HepG2 (cell line): ENCODE measurements at regions not wholly inside any gene's neighbourhood (a gene's known extent, or its start where the extent isn't known, plus 50 kb on each side); places are given as distances from the start of the nearest gene placed in this dataset.
"Not testable (repeated sequence)": the region's sequence is repeated elsewhere in the genome, so short reads cannot be mapped to it uniquely, and the experiment has no call there.

ENCODE experiments used
- ATAC-seq: fragments of 200-7000 bp; cut with Tn5 transposase; 3 replicates; pipeline ENCODE4 v1.9.1; 2020; ENCODE audit warnings: mild to moderate bottlenecking, moderate library complexity
- BruUV-seq: library from RNA; stranded (reverse); fragments of 400-500 nt; replicated peaks from 2 replicates; lab custom pipeline; 2021; lab: Mats Ljungman, UMichigan
- CTCF ChIA-PET: fragments of 300-600 bp; formaldehyde crosslinking; extraction: SDS; loops from one replicate; lab custom pipeline; 2021; ENCODE audit warnings: low total read pairs, inconsistent platforms, low intra/inter-chr PET ratio; lab: Yijun Ruan, JAX
- POLR2A ChIA-PET: fragments of 350-600 bp; sonication (Branson Sonifier 250); formaldehyde crosslinking; loops from one replicate; lab custom pipeline; 2020; ENCODE audit warnings: antibody characterized with exemption, inconsistent platforms; lab: Yijun Ruan, JAX
- DNase-seq: peaks from one replicate; pipeline ENCODE4 v3.0.0-alpha.2; 2015; ENCODE audit warnings: low spot score
- FAIRE-seq: peaks from 3 replicates; lab custom pipeline; 2011; peaks lifted over from hg19 to GRCh38; lab: Jason Lieb, UNC
- H2AFZ ChIP-seq: one replicate; pipeline ENCODE4 v1.6.1; 2011; ENCODE audit warnings: low read length, inconsistent platforms
- H3K27ac ChIP-seq: fragments of 300-600 bp; 3 replicates; pipeline ENCODE4 v1.8.0; 2011; ENCODE audit warnings: mixed run types, mild to moderate bottlenecking, mixed read lengths, low read length, inconsistent platforms; ENCODE audit not compliant: insufficient read depth; ENCODE audit errors: extremely low read length
- H3K27me3 ChIP-seq, 2 experiments: fragments of 200-600 bp in 1 of 2; 2 replicates in 1 of 2; 3 replicates in 1 of 2; pipeline versions ENCODE4 v1.6.0 to v1.8.0; 2011; ENCODE audit warnings: low read length in 2 of 2, mild to moderate bottlenecking in 2 of 2, moderate library complexity in 2 of 2, inconsistent platforms in 1 of 2; ENCODE audit not compliant: insufficient read depth in 2 of 2, control insufficient read depth in 1 of 2
- H3K36me3 ChIP-seq, 2 experiments: fragments of 200-600 bp in 1 of 2; replicated peaks in 1 of 2; 2 replicates in 1 of 2; 3 replicates in 1 of 2; pipeline versions ENCODE4 v1.5.1 to v1.8.0; 2011; ENCODE audit warnings: low read length in 2 of 2, inconsistent platforms in 1 of 2; ENCODE audit not compliant: insufficient read depth in 2 of 2, control insufficient read depth in 1 of 2
- H3K4me1 ChIP-seq: 2 replicates; pipeline ENCODE4 v1.5.1; 2012; ENCODE audit warnings: low read length, inconsistent platforms; ENCODE audit not compliant: insufficient read depth
- H3K4me2 ChIP-seq: 2 replicates; pipeline ENCODE4 v1.6.0; 2011; ENCODE audit warnings: low read depth, low read length, inconsistent platforms
- H3K4me3 ChIP-seq, 3 experiments: fragments of 200-600 bp in 1 of 3; sonication (generic), shearing (Covaris generic) in 1 of 3; replicated peaks in 1 of 3; 2 replicates each; pipeline ENCODE4 v1.5.1; 2011 to 2016; ENCODE audit warnings: low read length in 3 of 3, inconsistent platforms in 2 of 3, low read depth in 2 of 3, mild to moderate bottlenecking in 2 of 3, control low read depth in 1 of 3, mixed read lengths in 1 of 3; ENCODE audit not compliant: insufficient read depth in 1 of 3
- H3K79me2 ChIP-seq: one replicate; pipeline ENCODE4 v1.6.1; 2011; ENCODE audit warnings: low read length, inconsistent platforms; ENCODE audit not compliant: insufficient read depth
- H3K9ac ChIP-seq: 2 replicates; pipeline ENCODE4 v1.6.0; 2011; ENCODE audit warnings: mild to moderate bottlenecking, low read depth, low read length, inconsistent platforms; ENCODE audit not compliant: insufficient read depth
- H3K9me3 ChIP-seq: 2 replicates; pipeline ENCODE4 v1.5.1; 2012; ENCODE audit warnings: mild to moderate bottlenecking, low read length
- H4K20me1 ChIP-seq: 2 replicates; pipeline ENCODE4 v1.6.0; 2011; ENCODE audit warnings: inconsistent platforms, mild to moderate bottlenecking, low read length, moderate library complexity; ENCODE audit not compliant: insufficient read depth
- PTBP1 ChIP-seq: fragments of 200-400 bp; formaldehyde crosslinking; IDR thresholded peaks from 2 replicates; pipeline ENCODE4 v1.6.1; 2018; ENCODE audit warnings: low read length, low read depth; ENCODE audit not compliant: poor library complexity, severe bottlenecking
- RBAK ChIP-seq: sonication (generic); formaldehyde crosslinking; IDR thresholded peaks from 2 replicates; pipeline ENCODE4 v1.5.1; 2020; ENCODE audit warnings: mild to moderate bottlenecking, missing genetic modification reagents
- ZIK1 ChIP-seq: sonication (generic); formaldehyde crosslinking; IDR thresholded peaks from 2 replicates; pipeline ENCODE4 v1.5.0; 2020; ENCODE audit warnings: mild to moderate bottlenecking, low read depth, missing genetic modification reagents, borderline replicate concordance
- ZNF331 ChIP-seq: sonication (generic); formaldehyde crosslinking; IDR thresholded peaks from 2 replicates; pipeline ENCODE4 v1.4.0; 2020; ENCODE audit warnings: missing genetic modification reagents
- WGBS: methylation state at CpG from one replicate; pipeline ENCODE4 v1.1.6; 2017; ENCODE audit warnings: low lambda C conversion rate; 5-methylcytosine and 5-hydroxymethylcytosine counted together
- in situ Hi-C: cut with HindIII; loops from 2 replicates; pipeline ENCODE4 v1.10.0; 2017; ENCODE audit warnings: low pct_unique_long_range_greater_than_20kb; ENCODE audit not compliant: extremely low pct_ligation_motif_present
- intact Hi-C: fragments of 100-400 bp; cut with micrococcal nuclease; formaldehyde crosslinking; loops from one replicate; pipeline ENCODE4 v1.10.0; 2022; ENCODE audit not compliant: unreplicated experiment
- TF ChIP-seq, protein P1 (sequence below): sonication (generic); formaldehyde crosslinking; IDR thresholded peaks from 2 replicates; pipeline ENCODE4 v1.5.0; 2020; ENCODE audit warnings: mild to moderate bottlenecking, missing genetic modification reagents
- TF ChIP-seq, protein P2 (sequence below): conservative IDR thresholded peaks from 2 replicates; pipeline ENCODE4 v1.6.1; 2018; ENCODE audit warnings: missing genetic modification reagents
- TF ChIP-seq, protein P3 (sequence below): sonication (generic); formaldehyde crosslinking; conservative IDR thresholded peaks from 2 replicates; pipeline ENCODE4 v1.4.0; 2020; ENCODE audit warnings: missing genetic modification reagents
- TF ChIP-seq, protein P4 (sequence below): sonication (generic); formaldehyde crosslinking; IDR thresholded peaks from 2 replicates; pipeline ENCODE4 v1.5.0; 2020; ENCODE audit warnings: mild to moderate bottlenecking, missing genetic modification reagents

DNA sequence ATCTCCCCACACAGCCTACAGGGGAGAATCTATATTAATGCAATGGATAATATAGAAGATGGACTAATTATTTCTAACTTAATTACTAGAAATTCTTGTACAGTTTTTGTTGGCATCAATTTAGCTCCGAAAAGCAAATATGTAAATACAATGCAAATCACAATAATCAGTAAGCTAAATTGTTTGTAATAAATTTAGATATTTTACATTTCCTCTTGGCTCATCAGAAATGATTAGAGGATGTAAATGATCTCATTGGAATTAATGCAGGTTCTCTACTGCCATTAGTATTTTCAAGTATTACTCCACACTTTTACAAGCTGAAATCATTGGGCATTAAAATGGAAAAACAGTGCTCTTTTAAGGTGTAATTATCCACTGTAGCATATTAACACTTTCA, 741.8 kb upstream of the MIR17HG start (continued):
- no peak for TF ChIP-seq RBAK
- TF ChIP-seq, protein P1, sequence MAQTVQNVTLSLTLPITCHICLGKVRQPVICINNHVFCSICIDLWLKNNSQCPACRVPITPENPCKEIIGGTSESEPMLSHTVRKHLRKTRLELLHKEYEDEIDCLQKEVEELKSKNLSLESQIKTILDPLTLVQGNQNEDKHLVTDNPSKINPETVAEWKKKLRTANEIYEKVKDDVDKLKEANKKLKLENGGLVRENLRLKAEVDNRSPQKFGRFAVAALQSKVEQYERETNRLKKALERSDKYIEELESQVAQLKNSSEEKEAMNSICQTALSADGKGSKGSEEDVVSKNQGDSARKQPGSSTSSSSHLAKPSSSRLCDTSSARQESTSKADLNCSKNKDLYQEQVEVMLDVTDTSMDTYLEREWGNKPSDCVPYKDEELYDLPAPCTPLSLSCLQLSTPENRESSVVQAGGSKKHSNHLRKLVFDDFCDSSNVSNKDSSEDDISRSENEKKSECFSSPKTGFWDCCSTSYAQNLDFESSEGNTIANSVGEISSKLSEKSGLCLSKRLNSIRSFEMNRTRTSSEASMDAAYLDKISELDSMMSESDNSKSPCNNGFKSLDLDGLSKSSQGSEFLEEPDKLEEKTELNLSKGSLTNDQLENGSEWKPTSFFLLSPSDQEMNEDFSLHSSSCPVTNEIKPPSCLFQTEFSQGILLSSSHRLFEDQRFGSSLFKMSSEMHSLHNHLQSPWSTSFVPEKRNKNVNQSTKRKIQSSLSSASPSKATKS (CRISPR knock-in tag), result no peak
- TF ChIP-seq, protein P2, sequence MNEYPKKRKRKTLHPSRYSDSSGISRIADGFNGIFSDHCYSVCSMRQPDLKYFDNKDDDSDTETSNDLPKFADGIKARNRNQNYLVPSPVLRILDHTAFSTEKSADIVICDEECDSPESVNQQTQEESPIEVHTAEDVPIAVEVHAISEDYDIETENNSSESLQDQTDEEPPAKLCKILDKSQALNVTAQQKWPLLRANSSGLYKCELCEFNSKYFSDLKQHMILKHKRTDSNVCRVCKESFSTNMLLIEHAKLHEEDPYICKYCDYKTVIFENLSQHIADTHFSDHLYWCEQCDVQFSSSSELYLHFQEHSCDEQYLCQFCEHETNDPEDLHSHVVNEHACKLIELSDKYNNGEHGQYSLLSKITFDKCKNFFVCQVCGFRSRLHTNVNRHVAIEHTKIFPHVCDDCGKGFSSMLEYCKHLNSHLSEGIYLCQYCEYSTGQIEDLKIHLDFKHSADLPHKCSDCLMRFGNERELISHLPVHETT (CRISPR knock-in tag), result no peak
- no peak for TF ChIP-seq ZNF331 (CRISPR knock-in tag)
- no peak for TF ChIP-seq ZIK1 (CRISPR knock-in tag)
- TF ChIP-seq PTBP1, result no peak
- TF ChIP-seq, protein P3, sequence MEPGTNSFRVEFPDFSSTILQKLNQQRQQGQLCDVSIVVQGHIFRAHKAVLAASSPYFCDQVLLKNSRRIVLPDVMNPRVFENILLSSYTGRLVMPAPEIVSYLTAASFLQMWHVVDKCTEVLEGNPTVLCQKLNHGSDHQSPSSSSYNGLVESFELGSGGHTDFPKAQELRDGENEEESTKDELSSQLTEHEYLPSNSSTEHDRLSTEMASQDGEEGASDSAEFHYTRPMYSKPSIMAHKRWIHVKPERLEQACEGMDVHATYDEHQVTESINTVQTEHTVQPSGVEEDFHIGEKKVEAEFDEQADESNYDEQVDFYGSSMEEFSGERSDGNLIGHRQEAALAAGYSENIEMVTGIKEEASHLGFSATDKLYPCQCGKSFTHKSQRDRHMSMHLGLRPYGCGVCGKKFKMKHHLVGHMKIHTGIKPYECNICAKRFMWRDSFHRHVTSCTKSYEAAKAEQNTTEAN, result no peak
- TF ChIP-seq, protein P4, sequence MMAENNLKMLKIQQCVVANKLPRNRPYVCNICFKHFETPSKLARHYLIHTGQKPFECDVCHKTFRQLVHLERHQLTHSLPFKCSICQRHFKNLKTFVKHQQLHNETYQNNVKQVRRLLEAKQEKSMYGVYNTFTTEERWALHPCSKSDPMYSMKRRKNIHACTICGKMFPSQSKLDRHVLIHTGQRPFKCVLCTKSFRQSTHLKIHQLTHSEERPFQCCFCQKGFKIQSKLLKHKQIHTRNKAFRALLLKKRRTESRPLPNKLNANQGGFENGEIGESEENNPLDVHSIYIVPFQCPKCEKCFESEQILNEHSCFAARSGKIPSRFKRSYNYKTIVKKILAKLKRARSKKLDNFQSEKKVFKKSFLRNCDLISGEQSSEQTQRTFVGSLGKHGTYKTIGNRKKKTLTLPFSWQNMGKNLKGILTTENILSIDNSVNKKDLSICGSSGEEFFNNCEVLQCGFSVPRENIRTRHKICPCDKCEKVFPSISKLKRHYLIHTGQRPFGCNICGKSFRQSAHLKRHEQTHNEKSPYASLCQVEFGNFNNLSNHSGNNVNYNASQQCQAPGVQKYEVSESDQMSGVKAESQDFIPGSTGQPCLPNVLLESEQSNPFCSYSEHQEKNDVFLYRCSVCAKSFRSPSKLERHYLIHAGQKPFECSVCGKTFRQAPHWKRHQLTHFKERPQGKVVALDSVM, result no peak
- TF ChIP-seq, all 625 proteins: peak for 0

DNA sequence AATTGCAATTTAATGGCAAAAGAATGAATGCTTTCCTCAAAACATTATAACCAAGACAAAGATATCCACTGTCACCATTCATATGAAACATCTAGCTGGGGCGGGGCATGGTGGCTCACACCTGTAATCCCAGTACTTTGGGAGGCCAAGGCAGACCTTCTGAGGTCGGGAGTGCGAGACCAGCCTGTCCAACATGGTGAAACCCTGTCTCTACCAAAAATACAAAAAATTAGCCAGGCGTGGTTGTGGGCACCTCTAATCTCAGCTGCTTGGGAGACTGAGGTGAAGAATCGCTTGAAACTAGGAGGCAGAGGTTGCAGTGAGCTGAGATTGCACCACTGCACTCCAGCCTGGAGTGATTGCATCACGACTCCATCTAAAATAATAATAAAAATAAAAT, 740.6 kb upstream of the MIR17HG start:
- CTCF ChIA-PET, FAIRE-seq, H3K27ac ChIP-seq, ATAC-seq, intact Hi-C loops, BruUV-seq, H3K4me2 ChIP-seq, H3K4me3 ChIP-seq, in situ Hi-C loops, H3K36me3 ChIP-seq, H3K9ac ChIP-seq, DNase-seq, H3K4me1 ChIP-seq, H3K79me2 ChIP-seq, H3K27me3 ChIP-seq, H4K20me1 ChIP-seq, H2AFZ ChIP-seq, POLR2A ChIA-PET: not testable (repeated sequence)
- 1% methylated on average over 6 of the region's 6 CpGs for WGBS
- H3K9me3 ChIP-seq, result peaks cover 11% of the 10 kb centered on the region
